HepG2 (cell line): ENCODE measurements at regions not wholly inside any gene's neighbourhood (a gene's known extent, or its start where the extent isn't known, plus 50 kb on each side); places are given as distances from the start of the nearest gene placed in this dataset.

ENCODE experiments used
- ATAC-seq: fragments of 200-7000 bp; cut with Tn5 transposase; 3 replicates; pipeline ENCODE4 v1.9.1; 2020; ENCODE audit warnings: mild to moderate bottlenecking, moderate library complexity
- BruUV-seq: library from RNA; stranded (reverse); fragments of 400-500 nt; replicated peaks from 2 replicates; lab custom pipeline; 2021; lab: Mats Ljungman, UMichigan
- CTCF ChIA-PET: fragments of 300-600 bp; formaldehyde crosslinking; extraction: SDS; loops from one replicate; lab custom pipeline; 2021; ENCODE audit warnings: low total read pairs, inconsistent platforms, low intra/inter-chr PET ratio; lab: Yijun Ruan, JAX
- POLR2A ChIA-PET: fragments of 350-600 bp; sonication (Branson Sonifier 250); formaldehyde crosslinking; loops from one replicate; lab custom pipeline; 2020; ENCODE audit warnings: antibody characterized with exemption, inconsistent platforms; lab: Yijun Ruan, JAX
- DNase-seq: peaks from one replicate; pipeline ENCODE4 v3.0.0-alpha.2; 2015; ENCODE audit warnings: low spot score
- FAIRE-seq: peaks from 3 replicates; lab custom pipeline; 2011; peaks lifted over from hg19 to GRCh38; lab: Jason Lieb, UNC
- H2AFZ ChIP-seq: one replicate; pipeline ENCODE4 v1.6.1; 2011; ENCODE audit warnings: low read length, inconsistent platforms
- H3K27ac ChIP-seq: fragments of 300-600 bp; 3 replicates; pipeline ENCODE4 v1.8.0; 2011; ENCODE audit warnings: mixed run types, mild to moderate bottlenecking, mixed read lengths, low read length, inconsistent platforms; ENCODE audit not compliant: insufficient read depth; ENCODE audit errors: extremely low read length
- H3K27me3 ChIP-seq, 2 experiments: fragments of 200-600 bp in 1 of 2; 2 replicates in 1 of 2; 3 replicates in 1 of 2; pipeline versions ENCODE4 v1.6.0 to v1.8.0; 2011; ENCODE audit warnings: low read length in 2 of 2, mild to moderate bottlenecking in 2 of 2, moderate library complexity in 2 of 2, inconsistent platforms in 1 of 2; ENCODE audit not compliant: insufficient read depth in 2 of 2, control insufficient read depth in 1 of 2
- H3K36me3 ChIP-seq, 2 experiments: fragments of 200-600 bp in 1 of 2; replicated peaks in 1 of 2; 2 replicates in 1 of 2; 3 replicates in 1 of 2; pipeline versions ENCODE4 v1.5.1 to v1.8.0; 2011; ENCODE audit warnings: low read length in 2 of 2, inconsistent platforms in 1 of 2; ENCODE audit not compliant: insufficient read depth in 2 of 2, control insufficient read depth in 1 of 2
- H3K4me1 ChIP-seq: 2 replicates; pipeline ENCODE4 v1.5.1; 2012; ENCODE audit warnings: low read length, inconsistent platforms; ENCODE audit not compliant: insufficient read depth
- H3K4me2 ChIP-seq: 2 replicates; pipeline ENCODE4 v1.6.0; 2011; ENCODE audit warnings: low read depth, low read length, inconsistent platforms
- H3K4me3 ChIP-seq, 3 experiments: fragments of 200-600 bp in 1 of 3; sonication (generic), shearing (Covaris generic) in 1 of 3; replicated peaks in 1 of 3; 2 replicates each; pipeline ENCODE4 v1.5.1; 2011 to 2016; ENCODE audit warnings: low read length in 3 of 3, inconsistent platforms in 2 of 3, low read depth in 2 of 3, mild to moderate bottlenecking in 2 of 3, control low read depth in 1 of 3, mixed read lengths in 1 of 3; ENCODE audit not compliant: insufficient read depth in 1 of 3
- H3K79me2 ChIP-seq: one replicate; pipeline ENCODE4 v1.6.1; 2011; ENCODE audit warnings: low read length, inconsistent platforms; ENCODE audit not compliant: insufficient read depth
- H3K9ac ChIP-seq: 2 replicates; pipeline ENCODE4 v1.6.0; 2011; ENCODE audit warnings: mild to moderate bottlenecking, low read depth, low read length, inconsistent platforms; ENCODE audit not compliant: insufficient read depth
- H3K9me3 ChIP-seq: 2 replicates; pipeline ENCODE4 v1.5.1; 2012; ENCODE audit warnings: mild to moderate bottlenecking, low read length
- H4K20me1 ChIP-seq: 2 replicates; pipeline ENCODE4 v1.6.0; 2011; ENCODE audit warnings: inconsistent platforms, mild to moderate bottlenecking, low read length, moderate library complexity; ENCODE audit not compliant: insufficient read depth
- ARNTL ChIP-seq: sonication (generic); formaldehyde crosslinking; IDR thresholded peaks from 2 replicates; pipeline ENCODE4 v1.4.0; 2020; ENCODE audit warnings: mild to moderate bottlenecking, missing genetic modification reagents
- BRF2 ChIP-seq: sonication (generic); formaldehyde crosslinking; IDR thresholded peaks from 2 replicates; pipeline ENCODE4 v1.8.1; 2022; ENCODE audit warnings: mild to moderate bottlenecking, missing genetic modification reagents
- CHD4 ChIP-seq: fragments of 200-600 bp; sonication (generic); IDR thresholded peaks from 2 replicates; pipeline ENCODE4 v1.7.0; 2017; ENCODE audit warnings: mild to moderate bottlenecking, low read length, borderline replicate concordance
- ELF4 ChIP-seq: sonication (generic); formaldehyde crosslinking; IDR thresholded peaks from 2 replicates; pipeline ENCODE4 v1.5.0; 2020; ENCODE audit warnings: missing genetic modification reagents, mild to moderate bottlenecking, moderate library complexity, borderline replicate concordance
- ZFP82 ChIP-seq: sonication (generic); formaldehyde crosslinking; IDR thresholded peaks from 2 replicates; pipeline ENCODE4 v1.5.1; 2020; ENCODE audit warnings: mild to moderate bottlenecking, missing genetic modification reagents, borderline replicate concordance
- ZNF121 ChIP-seq: sonication (generic); formaldehyde crosslinking; IDR thresholded peaks from 2 replicates; pipeline ENCODE4 v1.5.0; 2020; ENCODE audit warnings: mild to moderate bottlenecking, missing genetic modification reagents
- ZNF276 ChIP-seq: sonication (generic); formaldehyde crosslinking; IDR thresholded peaks from 2 replicates; pipeline ENCODE4 v1.4.0; 2020; ENCODE audit warnings: mild to moderate bottlenecking, low read depth, missing genetic modification reagents
- ZNF652 ChIP-seq: IDR thresholded peaks from 2 replicates; pipeline ENCODE4 v1.6.1; 2016; ENCODE audit warnings: low read depth, borderline replicate concordance
- WGBS: methylation state at CpG from one replicate; pipeline ENCODE4 v1.1.6; 2017; ENCODE audit warnings: low lambda C conversion rate; 5-methylcytosine and 5-hydroxymethylcytosine counted together
- in situ Hi-C: cut with HindIII; loops from 2 replicates; pipeline ENCODE4 v1.10.0; 2017; ENCODE audit warnings: low pct_unique_long_range_greater_than_20kb; ENCODE audit not compliant: extremely low pct_ligation_motif_present
- intact Hi-C: fragments of 100-400 bp; cut with micrococcal nuclease; formaldehyde crosslinking; loops from one replicate; pipeline ENCODE4 v1.10.0; 2022; ENCODE audit not compliant: unreplicated experiment
- TF ChIP-seq, protein P1 (sequence below): sonication (generic); formaldehyde crosslinking; IDR thresholded peaks from 2 replicates; pipeline ENCODE4 v1.5.1; 2020; ENCODE audit warnings: missing genetic modification reagents, mild to moderate bottlenecking, borderline replicate concordance
- TF ChIP-seq, protein P2 (sequence below): sonication (generic); formaldehyde crosslinking; IDR thresholded peaks from 2 replicates; pipeline ENCODE4 v1.4.0; 2020; ENCODE audit warnings: missing genetic modification reagents, mild to moderate bottlenecking, borderline replicate concordance

DNA sequence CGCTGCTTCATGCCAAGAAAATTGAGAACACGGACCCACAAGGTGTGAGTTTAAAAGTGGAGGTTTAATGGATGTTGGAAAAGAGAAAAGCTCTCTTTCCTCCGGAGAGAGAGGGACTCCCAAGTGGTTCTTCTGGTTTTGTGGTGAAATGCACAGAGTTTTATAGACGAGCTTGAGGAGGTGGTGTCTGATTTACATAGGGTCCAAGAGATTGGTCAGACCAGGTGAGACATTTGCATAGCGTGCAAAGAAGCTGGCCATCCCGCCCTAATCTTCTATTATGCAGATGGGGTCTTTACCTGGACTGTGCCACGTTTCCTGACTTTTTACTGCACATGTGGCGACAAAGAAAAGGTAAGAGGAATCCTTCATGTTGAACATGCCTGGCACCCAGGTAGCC, 236.4 kb upstream of the PCDH9 start:
- H3K4me1 ChIP-seq = no peaks in the 10 kb centered on the region
- no TSS peak for BruUV-seq
- intact Hi-C loops (no loop called here), in situ Hi-C loops (no loop called here)
- H3K27me3 ChIP-seq = no peaks in the 10 kb centered on the region
- ChIA-PET CTCF (no interaction called here), POLR2A (no interaction called here)
- TF ChIP-seq ZNF276 (CRISPR knock-in tag) (no peak), CHD4 (no peak)
- H4K20me1 ChIP-seq = no peaks in the 10 kb centered on the region
- H3K79me2 ChIP-seq = no peaks in the 10 kb centered on the region
- peaks cover 16% of the 10 kb centered on the region; the same call in 1 of the 2 replicates for H3K9me3 ChIP-seq
- H3K4me2 ChIP-seq = no peak overlapping the region
- no peak overlapping the region for H2AFZ ChIP-seq
- no peak overlapping the region for H3K27ac ChIP-seq
- H3K36me3 ChIP-seq = no peaks in the 10 kb centered on the region
- DNase-seq = no peak
- no peak overlapping the region for H3K4me3 ChIP-seq
- 10% methylated on average over 8 of the region's 8 CpGs for whole genome bisulfite sequencing
- FAIRE-seq = no peak
- no peak for ATAC-seq
- no peak overlapping the region for H3K9ac ChIP-seq

DNA sequence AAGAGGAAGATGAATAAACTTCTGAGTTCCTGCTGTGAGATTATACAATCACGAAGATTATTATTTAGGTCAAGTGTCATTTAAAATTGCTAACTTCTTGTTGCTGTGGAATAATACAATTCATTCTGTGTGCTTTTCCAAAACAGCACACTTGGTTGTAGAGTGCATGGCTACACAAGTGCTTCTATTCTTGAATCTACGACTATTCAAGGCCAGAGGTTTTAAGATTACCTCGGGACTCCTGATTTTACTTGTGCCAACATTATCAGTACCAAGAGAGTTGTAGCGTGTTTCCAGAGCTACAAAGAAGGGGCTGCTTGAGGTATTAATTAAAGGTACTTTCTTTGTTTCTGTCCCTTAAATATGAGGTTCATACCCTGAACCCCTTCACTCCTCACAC, 234.0 kb upstream of the PCDH9 start:
- no TSS peak for BruUV-seq
- Histone ChIP-seq H3K4me3 (no peak overlapping the region), H3K4me1 (no peaks in the 10 kb centered on the region), H3K27ac (no peak overlapping the region), H2AFZ (no peak overlapping the region), H3K79me2 (no peaks in the 10 kb centered on the region), H3K27me3 (no peaks in the 10 kb centered on the region), H3K9me3 (no peaks in the 10 kb centered on the region), H3K4me2 (no peak overlapping the region), H3K36me3 (no peaks in the 10 kb centered on the region), H4K20me1 (no peaks in the 10 kb centered on the region), H3K9ac (no peak overlapping the region)
- ATAC-seq (no peak), DNase-seq (no peak), FAIRE-seq (no peak)
- ChIA-PET POLR2A (no interaction called here), CTCF (no interaction called here)
- intact Hi-C loops = no loop called here
- in situ Hi-C loops = no loop called here
- 8% methylated on average over 4 of the region's 4 CpGs for WGBS
- TF ChIP-seq ARNTL (CRISPR knock-in tag) (no peak), ZNF121 (CRISPR knock-in tag) (no peak), ELF4 (no peak), BRF2 (CRISPR knock-in tag) (no peak), ZFP82 (no peak), ZNF652 (no peak)
- TF ChIP-seq, protein P1, sequence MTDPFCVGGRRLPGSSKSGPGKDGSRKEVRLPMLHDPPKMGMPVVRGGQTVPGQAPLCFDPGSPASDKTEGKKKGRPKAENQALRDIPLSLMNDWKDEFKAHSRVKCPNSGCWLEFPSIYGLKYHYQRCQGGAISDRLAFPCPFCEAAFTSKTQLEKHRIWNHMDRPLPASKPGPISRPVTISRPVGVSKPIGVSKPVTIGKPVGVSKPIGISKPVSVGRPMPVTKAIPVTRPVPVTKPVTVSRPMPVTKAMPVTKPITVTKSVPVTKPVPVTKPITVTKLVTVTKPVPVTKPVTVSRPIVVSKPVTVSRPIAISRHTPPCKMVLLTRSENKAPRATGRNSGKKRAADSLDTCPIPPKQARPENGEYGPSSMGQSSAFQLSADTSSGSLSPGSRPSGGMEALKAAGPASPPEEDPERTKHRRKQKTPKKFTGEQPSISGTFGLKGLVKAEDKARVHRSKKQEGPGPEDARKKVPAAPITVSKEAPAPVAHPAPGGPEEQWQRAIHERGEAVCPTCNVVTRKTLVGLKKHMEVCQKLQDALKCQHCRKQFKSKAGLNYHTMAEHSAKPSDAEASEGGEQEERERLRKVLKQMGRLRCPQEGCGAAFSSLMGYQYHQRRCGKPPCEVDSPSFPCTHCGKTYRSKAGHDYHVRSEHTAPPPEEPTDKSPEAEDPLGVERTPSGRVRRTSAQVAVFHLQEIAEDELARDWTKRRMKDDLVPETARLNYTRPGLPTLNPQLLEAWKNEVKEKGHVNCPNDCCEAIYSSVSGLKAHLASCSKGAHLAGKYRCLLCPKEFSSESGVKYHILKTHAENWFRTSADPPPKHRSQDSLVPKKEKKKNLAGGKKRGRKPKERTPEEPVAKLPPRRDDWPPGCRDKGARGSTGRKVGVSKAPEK (CRISPR knock-in tag) = no peak
- TF ChIP-seq, protein P2, sequence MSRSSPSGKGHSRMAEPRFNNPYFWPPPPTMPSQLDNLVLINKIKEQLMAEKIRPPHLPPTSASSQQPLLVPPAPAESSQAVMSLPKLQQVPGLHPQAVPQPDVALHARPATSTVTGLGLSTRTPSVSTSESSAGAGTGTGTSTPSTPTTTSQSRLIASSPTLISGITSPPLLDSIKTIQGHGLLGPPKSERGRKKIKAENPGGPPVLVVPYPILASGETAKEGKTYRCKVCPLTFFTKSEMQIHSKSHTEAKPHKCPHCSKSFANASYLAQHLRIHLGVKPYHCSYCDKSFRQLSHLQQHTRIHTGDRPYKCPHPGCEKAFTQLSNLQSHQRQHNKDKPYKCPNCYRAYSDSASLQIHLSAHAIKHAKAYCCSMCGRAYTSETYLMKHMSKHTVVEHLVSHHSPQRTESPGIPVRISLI (CRISPR knock-in tag) = no peak
